Chondrocyte (in vitro differentiated cells): ENCODE measurements at regions not wholly inside any gene's neighbourhood (a gene's known extent, or its start where the extent isn't known, plus 50 kb on each side); places are given as distances from the start of the nearest gene placed in this dataset.
A peak's percentile ranks its signal among the peaks of the same experiment; 100 is the strongest.
"Not testable (repeated sequence)": the region's sequence is repeated elsewhere in the genome, so short reads cannot be mapped to it uniquely, and the experiment has no call there.

Experiments
- DNase-seq: peaks from one replicate; pipeline ENCODE4 v3.0.0; 2021; ENCODE audit warnings: mixed read lengths, low spot score
- H3K27ac Mint-ChIP-seq: one replicate; pipeline ENCODE4 v1.8.0; 2021; ENCODE audit warnings: mild to moderate bottlenecking, moderate library complexity, mixed read lengths; ENCODE audit not compliant: unreplicated experiment
- H3K27me3 Mint-ChIP-seq: 2 replicates; pipeline ENCODE4 v1.8.0; 2021; ENCODE audit warnings: low read depth, mixed read lengths
- H3K36me3 Mint-ChIP-seq: 2 replicates; pipeline ENCODE4 v1.8.0; 2021; ENCODE audit warnings: low read depth, mixed read lengths
- H3K4me1 Mint-ChIP-seq: 2 replicates; pipeline ENCODE4 v1.8.0; 2021; ENCODE audit warnings: low read depth, mild to moderate bottlenecking, mixed read lengths
- H3K4me3 Mint-ChIP-seq: one replicate; pipeline ENCODE4 v1.8.0; 2021; ENCODE audit warnings: mild to moderate bottlenecking, moderate library complexity, mixed read lengths; ENCODE audit not compliant: unreplicated experiment
- H3K9me3 Mint-ChIP-seq: 2 replicates; pipeline ENCODE4 v1.8.0; 2021; ENCODE audit warnings: low read depth, mixed read lengths
- TF ChIP-seq, protein P1 (sequence below): fragments of 200-600 bp; sonication (generic); IDR thresholded peaks from 2 replicates; pipeline ENCODE4 v1.5.0; 2021; ENCODE audit warnings: antibody characterized with exemption, mild to moderate bottlenecking, moderate library complexity

GRCh38 chr15:39255760-39256159 is 325.1 kb upstream of the THBS1 start:
- Mint-ChIP-seq H3K27me3 (no peaks in the 10 kb centered on the region), H3K4me3 (no peak overlapping the region), H3K27ac (no peak overlapping the region), H3K4me1 (peaks cover 13% of the 10 kb centered on the region), H3K36me3 (no peaks in the 10 kb centered on the region), H3K9me3 (no peaks in the 10 kb centered on the region)
- DNase-seq, result no peak
- TF ChIP-seq, protein P1, sequence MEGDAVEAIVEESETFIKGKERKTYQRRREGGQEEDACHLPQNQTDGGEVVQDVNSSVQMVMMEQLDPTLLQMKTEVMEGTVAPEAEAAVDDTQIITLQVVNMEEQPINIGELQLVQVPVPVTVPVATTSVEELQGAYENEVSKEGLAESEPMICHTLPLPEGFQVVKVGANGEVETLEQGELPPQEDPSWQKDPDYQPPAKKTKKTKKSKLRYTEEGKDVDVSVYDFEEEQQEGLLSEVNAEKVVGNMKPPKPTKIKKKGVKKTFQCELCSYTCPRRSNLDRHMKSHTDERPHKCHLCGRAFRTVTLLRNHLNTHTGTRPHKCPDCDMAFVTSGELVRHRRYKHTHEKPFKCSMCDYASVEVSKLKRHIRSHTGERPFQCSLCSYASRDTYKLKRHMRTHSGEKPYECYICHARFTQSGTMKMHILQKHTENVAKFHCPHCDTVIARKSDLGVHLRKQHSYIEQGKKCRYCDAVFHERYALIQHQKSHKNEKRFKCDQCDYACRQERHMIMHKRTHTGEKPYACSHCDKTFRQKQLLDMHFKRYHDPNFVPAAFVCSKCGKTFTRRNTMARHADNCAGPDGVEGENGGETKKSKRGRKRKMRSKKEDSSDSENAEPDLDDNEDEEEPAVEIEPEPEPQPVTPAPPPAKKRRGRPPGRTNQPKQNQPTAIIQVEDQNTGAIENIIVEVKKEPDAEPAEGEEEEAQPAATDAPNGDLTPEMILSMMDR, result no peak

- H3K9me3 Mint-ChIP-seq, result no peaks in the 10 kb centered on the region
- peaks cover 19% of the 10 kb centered on the region for H3K4me1 Mint-ChIP-seq
- no peak for DNase-seq
- H3K27me3 Mint-ChIP-seq, result no peaks in the 10 kb centered on the region
- H3K27ac Mint-ChIP-seq, result no peak overlapping the region
- TF ChIP-seq, protein P1, result no peak
- no peaks in the 10 kb centered on the region for H3K36me3 Mint-ChIP-seq
- no peak overlapping the region for H3K4me3 Mint-ChIP-seq
Measured at GRCh38 chr15:39260391-39260790, 320.5 kb upstream of the THBS1 start.

DNA sequence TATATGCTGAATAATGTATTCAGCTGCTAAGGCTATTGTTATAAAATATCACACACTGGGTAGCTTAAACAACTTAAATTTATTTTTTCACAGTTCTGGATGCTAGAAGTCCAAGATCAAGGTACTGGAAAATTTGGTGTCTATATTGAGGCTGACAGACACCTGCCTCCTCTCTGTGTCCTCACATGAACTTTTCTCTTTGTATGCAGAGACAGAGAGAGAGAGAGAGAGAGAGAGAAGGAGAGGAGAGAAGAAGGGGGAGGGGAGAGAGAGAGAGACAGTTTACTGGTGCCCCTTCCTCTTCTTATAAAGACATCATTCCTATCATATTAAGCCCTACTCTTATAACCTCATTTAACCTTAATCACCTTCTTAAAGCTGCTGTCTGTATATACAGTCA is 320.1 kb upstream of the THBS1 start:
- Mint-ChIP-seq H3K27ac (no peak overlapping the region), H3K27me3 (no peaks in the 10 kb centered on the region), H3K36me3 (no peaks in the 10 kb centered on the region), H3K4me1 (peaks cover 19% of the 10 kb centered on the region), H3K9me3 (no peaks in the 10 kb centered on the region), H3K4me3 (no peak overlapping the region)
- TF ChIP-seq, protein P1, result no peak
- DNase-seq, result no peak

- Mint-ChIP-seq H3K4me1 (peaks cover 19% of the 10 kb centered on the region), H3K27ac (peak overlapping the region; percentile 41)
- not testable (repeated sequence) for H3K27me3 Mint-ChIP-seq, H3K36me3 Mint-ChIP-seq, H3K9me3 Mint-ChIP-seq, H3K4me3 Mint-ChIP-seq, DNase-seq
Measured at GRCh38 chr15:39261397-39262183, 319.3 kb upstream of the THBS1 start.

GRCh38 chr15:39262995-39263772 is 317.7 kb upstream of the THBS1 start:
- not testable (repeated sequence) for H3K27me3 Mint-ChIP-seq, H3K27ac Mint-ChIP-seq, H3K36me3 Mint-ChIP-seq, H3K4me3 Mint-ChIP-seq, H3K9me3 Mint-ChIP-seq, DNase-seq
- H3K4me1 Mint-ChIP-seq, result peaks cover 19% of the 10 kb centered on the region

DNA sequence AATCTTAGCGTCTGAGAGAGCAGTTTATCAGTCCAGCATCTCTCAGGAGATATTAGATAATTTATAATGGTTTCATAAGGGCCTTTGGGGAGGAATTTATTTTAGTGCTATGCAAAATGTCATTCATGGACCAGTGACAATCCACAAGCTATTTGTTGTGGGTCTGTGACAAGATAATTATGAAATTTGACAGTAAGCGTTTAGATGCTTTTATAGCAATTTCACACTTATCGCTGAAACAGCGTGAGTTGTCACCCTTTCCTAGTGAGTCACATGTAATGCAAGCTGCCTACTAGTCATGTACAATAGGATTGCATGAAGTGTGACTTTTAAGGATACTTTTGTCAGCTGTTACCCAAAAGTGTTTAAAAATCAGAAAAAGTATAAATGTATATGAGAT is 315.6 kb upstream of the THBS1 start:
- TF ChIP-seq, protein P1, result no peak
- Mint-ChIP-seq H3K4me3 (no peak overlapping the region), H3K27ac (no peak overlapping the region), H3K9me3 (no peaks in the 10 kb centered on the region), H3K27me3 (no peaks in the 10 kb centered on the region), H3K4me1 (peaks cover 26% of the 10 kb centered on the region), H3K36me3 (no peaks in the 10 kb centered on the region)
- no peak for DNase-seq
